Erythroblast (primary cell): ENCODE measurements at regions not wholly inside any gene's neighbourhood (a gene's known extent, or its start where the extent isn't known, plus 50 kb on each side); places are given as distances from the start of the nearest gene placed in this dataset.
"Not testable (repeated sequence)": the region's sequence is repeated elsewhere in the genome, so short reads cannot be mapped to it uniquely, and the experiment has no call there.

Experiments
- GATA1 ChIP-seq: IDR thresholded peaks from 2 replicates; pipeline ENCODE4 v1.6.1; 2011; ENCODE audit warnings: low read depth, mild to moderate bottlenecking, control low read depth, low read length, moderate library complexity
- POLR2A ChIP-seq: IDR thresholded peaks from 2 replicates; pipeline ENCODE4 v1.6.1; 2011; ENCODE audit warnings: mild to moderate bottlenecking, low read length

GRCh38 chr14:80010245-80010644 lies 201.1 kb downstream of the DIO2 start:
- not testable (repeated sequence) for TF ChIP-seq POLR2A, GATA1
